MM.1S (cell line): ENCODE measurements at regions not wholly inside any gene's neighbourhood (a gene's known extent, or its start where the extent isn't known, plus 50 kb on each side); places are given as distances from the start of the nearest gene placed in this dataset.

Source experiments
- DNase-seq: peaks from one replicate; pipeline ENCODE4 v3.0.0-alpha.2; 2015
- H2AFZ ChIP-seq: fragments of 300-600 bp; sonication (generic); 2 replicates; pipeline ENCODE4 v1.6.0; 2016; ENCODE audit warnings: antibody characterized with exemption, low read length
- H3F3A ChIP-seq: fragments of 300-600 bp; sonication (generic); 2 replicates; pipeline ENCODE4 v1.6.1; 2016; ENCODE audit warnings: mild to moderate bottlenecking, antibody characterized with exemption, low read length, moderate library complexity, mixed read lengths; ENCODE audit not compliant: insufficient read depth
- H3K27ac ChIP-seq: fragments of 300-600 bp; sonication (generic); 2 replicates; pipeline ENCODE4 v1.5.1; 2016; ENCODE audit warnings: mild to moderate bottlenecking, low read length
- H3K27me3 ChIP-seq: fragments of 300-600 bp; sonication (generic); replicated peaks from 2 replicates; pipeline ENCODE4 v1.6.0; 2016; ENCODE audit warnings: low read length; ENCODE audit not compliant: insufficient read depth
- H3K36me3 ChIP-seq: fragments of 300-600 bp; sonication (generic); replicated peaks from 2 replicates; pipeline ENCODE4 v1.6.1; 2016; ENCODE audit warnings: mild to moderate bottlenecking, low read length, mixed read lengths; ENCODE audit not compliant: insufficient read depth
- H3K4me1 ChIP-seq: fragments of 300-600 bp; sonication (generic); 2 replicates; pipeline ENCODE4 v1.6.1; 2016; ENCODE audit warnings: low read length, mixed read lengths
- H3K4me2 ChIP-seq: fragments of 300-600 bp; sonication (generic); 2 replicates; pipeline ENCODE4 v1.6.0; 2016; ENCODE audit warnings: low read depth, low read length
- H3K4me3 ChIP-seq: fragments of 300-600 bp; sonication (generic); 2 replicates; pipeline ENCODE4 v1.5.1; 2016; ENCODE audit warnings: low read length, mixed read lengths
- H3K79me2 ChIP-seq: fragments of 300-600 bp; sonication (generic); 2 replicates; pipeline ENCODE4 v1.6.1; 2016; ENCODE audit warnings: mixed run types, low read length, mixed read lengths
- H3K9ac ChIP-seq: fragments of 300-600 bp; sonication (generic); 2 replicates; pipeline ENCODE4 v1.6.1; 2016; ENCODE audit warnings: low read length, mixed read lengths
- H3K9me2 ChIP-seq: fragments of 300-600 bp; sonication (generic); replicated peaks from 2 replicates; pipeline ENCODE4 v1.6.1; 2016; ENCODE audit warnings: mild to moderate bottlenecking, low read length, mixed read lengths; ENCODE audit not compliant: insufficient read depth
- H3K9me3 ChIP-seq: fragments of 300-600 bp; sonication (generic); replicated peaks from 2 replicates; pipeline ENCODE4 v1.6.1; 2016; ENCODE audit warnings: mild to moderate bottlenecking, low read length, mixed read lengths; ENCODE audit not compliant: insufficient read depth
- H4K20me1 ChIP-seq: fragments of 300-600 bp; sonication (generic); 2 replicates; pipeline ENCODE4 v1.6.1; 2016; ENCODE audit warnings: mild to moderate bottlenecking, low read length, moderate library complexity, mixed read lengths; ENCODE audit not compliant: insufficient read depth
- EZH2 ChIP-seq: fragments of 300-600 bp; sonication (generic); optimal IDR thresholded peaks from 2 replicates; pipeline ENCODE3; 2017; ENCODE audit warnings: low read depth, mild to moderate bottlenecking, antibody characterized with exemption, low read length, mixed read lengths
- EZH2phosphoT487 ChIP-seq: fragments of 300-600 bp; sonication (generic); IDR thresholded peaks from 2 replicates; pipeline ENCODE4 v1.6.1; 2018; ENCODE audit warnings: antibody characterized with exemption, low read length
- TF ChIP-seq, protein P1 (sequence below): fragments of 300-600 bp; sonication (generic); IDR thresholded peaks from 2 replicates; pipeline ENCODE4 v1.5.1; 2016; ENCODE audit warnings: antibody characterized with exemption, low read length, mixed read lengths

DNA sequence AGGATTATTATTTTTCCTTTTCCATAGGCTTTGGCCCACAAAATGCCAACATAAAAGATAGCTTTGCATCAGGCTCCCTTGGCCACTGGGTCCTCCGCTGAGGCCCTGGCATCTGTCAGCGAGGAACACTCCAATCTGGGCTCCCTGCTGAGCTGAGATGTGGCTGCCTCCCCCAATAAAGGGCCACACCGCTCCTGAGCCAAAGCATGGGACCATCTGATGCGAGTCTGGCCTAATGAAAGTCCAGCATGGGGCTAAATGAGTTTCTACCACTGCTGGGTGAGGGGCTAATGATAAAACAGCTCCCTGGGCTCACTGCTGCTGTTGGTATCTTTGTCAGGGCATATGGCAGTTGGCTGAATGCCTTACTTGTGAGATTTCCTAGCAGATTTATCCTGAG, 817.5 kb upstream of the SLC35B3 start:
- Histone ChIP-seq H4K20me1 (no peaks in the 10 kb centered on the region), H3K36me3 (no peaks in the 10 kb centered on the region), H3K4me2 (no peak overlapping the region), H3K79me2 (no peaks in the 10 kb centered on the region), H3K27me3 (no peaks in the 10 kb centered on the region), H3K4me1 (no peaks in the 10 kb centered on the region), H3K9ac (no peak overlapping the region), H3K4me3 (no peak overlapping the region), H3K9me2 (no peaks in the 10 kb centered on the region), H3F3A (no peaks in the 10 kb centered on the region), H2AFZ (no peak overlapping the region), H3K27ac (no peak overlapping the region), H3K9me3 (no peaks in the 10 kb centered on the region)
- no peak for DNase-seq
- TF ChIP-seq EZH2: no peak
- TF ChIP-seq, protein P1, sequence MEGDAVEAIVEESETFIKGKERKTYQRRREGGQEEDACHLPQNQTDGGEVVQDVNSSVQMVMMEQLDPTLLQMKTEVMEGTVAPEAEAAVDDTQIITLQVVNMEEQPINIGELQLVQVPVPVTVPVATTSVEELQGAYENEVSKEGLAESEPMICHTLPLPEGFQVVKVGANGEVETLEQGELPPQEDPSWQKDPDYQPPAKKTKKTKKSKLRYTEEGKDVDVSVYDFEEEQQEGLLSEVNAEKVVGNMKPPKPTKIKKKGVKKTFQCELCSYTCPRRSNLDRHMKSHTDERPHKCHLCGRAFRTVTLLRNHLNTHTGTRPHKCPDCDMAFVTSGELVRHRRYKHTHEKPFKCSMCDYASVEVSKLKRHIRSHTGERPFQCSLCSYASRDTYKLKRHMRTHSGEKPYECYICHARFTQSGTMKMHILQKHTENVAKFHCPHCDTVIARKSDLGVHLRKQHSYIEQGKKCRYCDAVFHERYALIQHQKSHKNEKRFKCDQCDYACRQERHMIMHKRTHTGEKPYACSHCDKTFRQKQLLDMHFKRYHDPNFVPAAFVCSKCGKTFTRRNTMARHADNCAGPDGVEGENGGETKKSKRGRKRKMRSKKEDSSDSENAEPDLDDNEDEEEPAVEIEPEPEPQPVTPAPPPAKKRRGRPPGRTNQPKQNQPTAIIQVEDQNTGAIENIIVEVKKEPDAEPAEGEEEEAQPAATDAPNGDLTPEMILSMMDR: no peak
- no peak for TF ChIP-seq EZH2phosphoT487

DNA sequence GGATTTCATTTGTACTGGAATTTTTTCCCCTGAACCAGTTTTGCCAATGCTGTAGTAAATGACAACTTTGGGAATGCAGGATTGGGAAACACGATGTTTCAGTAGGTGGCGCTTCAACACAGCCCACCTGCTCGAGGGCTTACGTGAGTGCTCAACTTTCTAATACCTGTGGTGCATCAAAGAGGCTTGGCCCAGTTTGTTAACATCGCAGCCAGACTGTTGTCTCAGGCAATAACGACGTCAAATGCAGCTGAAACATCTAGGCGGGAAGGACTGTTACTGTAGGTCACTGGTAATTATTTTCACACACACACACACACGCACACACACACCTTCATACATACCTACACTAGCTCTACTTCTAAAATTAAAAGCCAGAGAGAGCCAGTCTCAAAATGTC, 815.5 kb upstream of the SLC35B3 start:
- no peaks in the 10 kb centered on the region for H3K79me2 ChIP-seq
- no peak overlapping the region for H3K27ac ChIP-seq
- H2AFZ ChIP-seq: peak overlapping the region; percentile 27; the same call in 1 of the 2 replicates
- H3K9ac ChIP-seq: no peak overlapping the region
- H3K4me2 ChIP-seq: no peak overlapping the region
- DNase-seq: peak; percentile 69
- H3K9me3 ChIP-seq: no peaks in the 10 kb centered on the region
- H3K36me3 ChIP-seq: no peaks in the 10 kb centered on the region
- no peaks in the 10 kb centered on the region for H3F3A ChIP-seq
- H3K9me2 ChIP-seq: no peaks in the 10 kb centered on the region
- no peaks in the 10 kb centered on the region for H4K20me1 ChIP-seq
- H3K4me3 ChIP-seq: no peak overlapping the region
- H3K4me1 ChIP-seq: no peaks in the 10 kb centered on the region
- no peaks in the 10 kb centered on the region for H3K27me3 ChIP-seq
- no peak for TF ChIP-seq EZH2
- no peak for TF ChIP-seq EZH2phosphoT487
- TF ChIP-seq, protein P1: peak; percentile 80

DNA sequence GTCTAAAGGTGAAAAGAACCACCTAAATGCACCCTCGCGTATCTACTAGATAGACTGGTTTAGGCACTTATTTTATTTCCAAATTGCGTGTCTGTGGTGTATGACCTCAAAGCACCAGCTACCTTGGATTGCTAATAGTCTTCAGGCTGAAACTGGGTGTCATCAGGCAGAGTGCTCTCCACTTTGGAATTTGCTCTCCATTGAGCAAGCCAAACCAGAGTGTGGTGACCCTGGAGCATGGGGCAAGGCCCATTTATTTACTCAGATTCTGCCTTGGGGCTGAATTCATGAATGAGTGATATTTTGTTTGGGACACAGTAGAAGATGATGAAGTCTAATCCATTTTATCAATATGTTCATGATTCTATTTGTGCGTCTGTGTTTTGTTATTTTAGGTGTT, 812.8 kb upstream of the SLC35B3 start:
- H3K9me2 ChIP-seq: no peaks in the 10 kb centered on the region
- no peaks in the 10 kb centered on the region for H3K4me1 ChIP-seq
- H3F3A ChIP-seq: no peaks in the 10 kb centered on the region
- H3K4me3 ChIP-seq: no peak overlapping the region
- no peak overlapping the region for H3K9ac ChIP-seq
- no peaks in the 10 kb centered on the region for H3K9me3 ChIP-seq
- H3K36me3 ChIP-seq: no peaks in the 10 kb centered on the region
- H3K27ac ChIP-seq: no peak overlapping the region
- H3K4me2 ChIP-seq: no peak overlapping the region
- TF ChIP-seq EZH2phosphoT487 (no peak), EZH2 (no peak)
- TF ChIP-seq, protein P1: no peak
- no peaks in the 10 kb centered on the region for H4K20me1 ChIP-seq
- no peak for DNase-seq
- no peaks in the 10 kb centered on the region for H3K79me2 ChIP-seq
- H3K27me3 ChIP-seq: no peaks in the 10 kb centered on the region
- no peak overlapping the region for H2AFZ ChIP-seq
